Stimulated activated CD8-positive, alpha-beta memory T cell treated with anti-CD3 and anti-CD28 coated beads, Interleukin-7, amount 100 ng/mL, for 24 hours (primary cell): ENCODE measurements at regions not wholly inside any gene's neighbourhood (a gene's known extent, or its start where the extent isn't known, plus 50 kb on each side); places are given as distances from the start of the nearest gene placed in this dataset.
"Not testable (repeated sequence)": the region's sequence is repeated elsewhere in the genome, so short reads cannot be mapped to it uniquely, and the experiment has no call there.

Experiments
- DNase-seq: peaks from one replicate; pipeline ENCODE4 v3.0.0-alpha.2; 2020; ENCODE audit warnings: low read depth

GRCh38 chr2:134021830-134022524, 231.9 kb upstream of the MGAT5 start:
- no peak for DNase-seq

GRCh38 chr2:134023854-134024253, 230.0 kb upstream of the MGAT5 start:
- DNase-seq: no peak

- DNase-seq: no peak
These were observed 225.9 kb upstream of the MGAT5 start for GRCh38 chr2:134027980-134028379.

- no peak for DNase-seq
These were observed 224.5 kb upstream of the MGAT5 start for GRCh38 chr2:134029418-134029817.

GRCh38 chr2:134031539-134031938, 222.3 kb upstream of the MGAT5 start:
- no peak for DNase-seq

- no peak for DNase-seq
These were observed 218.1 kb upstream of the MGAT5 start for GRCh38 chr2:134035605-134036370.

GRCh38 chr2:134039912-134040581, 213.8 kb upstream of the MGAT5 start:
- DNase-seq: no peak

GRCh38 chr2:134040626-134041172, 213.2 kb upstream of the MGAT5 start:
- not testable (repeated sequence) for DNase-seq

GRCh38 chr2:134041877-134042276, 212.0 kb upstream of the MGAT5 start:
- DNase-seq: no peak

- not testable (repeated sequence) for DNase-seq
These were observed 210.8 kb upstream of the MGAT5 start for GRCh38 chr2:134043028-134043427.

GRCh38 chr2:134052173-134052572, 201.7 kb upstream of the MGAT5 start:
- DNase-seq: no peak

GRCh38 chr2:134056173-134056572, 197.7 kb upstream of the MGAT5 start:
- DNase-seq: no peak

GRCh38 chr2:134061066-134061465, 192.8 kb upstream of the MGAT5 start:
- not testable (repeated sequence) for DNase-seq

- not testable (repeated sequence) for DNase-seq
These were observed 191.6 kb upstream of the MGAT5 start for GRCh38 chr2:134062235-134062634.

- not testable (repeated sequence) for DNase-seq
These were observed 190.0 kb upstream of the MGAT5 start for GRCh38 chr2:134063916-134064315.

- DNase-seq: no peak
These were observed 183.6 kb upstream of the MGAT5 start for GRCh38 chr2:134070281-134070741.

GRCh38 chr2:134072341-134072740, 181.5 kb upstream of the MGAT5 start:
- no peak for DNase-seq

- no peak for DNase-seq
These were observed 180.8 kb upstream of the MGAT5 start for GRCh38 chr2:134073023-134073422.

- no peak for DNase-seq
These were observed 179.3 kb upstream of the MGAT5 start for GRCh38 chr2:134074619-134075018.

- DNase-seq: no peak
These were observed 178.7 kb upstream of the MGAT5 start for GRCh38 chr2:134075204-134075603.

- DNase-seq: no peak
These were observed 175.5 kb upstream of the MGAT5 start for GRCh38 chr2:134078354-134078753.

- DNase-seq: no peak
These were observed 174.5 kb upstream of the MGAT5 start for GRCh38 chr2:134079373-134079772.
